GM12891 (cell line): ENCODE measurements at regions not wholly inside any gene's neighbourhood (a gene's known extent, or its start where the extent isn't known, plus 50 kb on each side); places are given as distances from the start of the nearest gene placed in this dataset.
"Not testable (repeated sequence)": the region's sequence is repeated elsewhere in the genome, so short reads cannot be mapped to it uniquely, and the experiment has no call there.

ENCODE experiments used
- POLR2A ChIP-seq: IDR thresholded peaks from 2 replicates; pipeline ENCODE4 v1.6.1; 2011; ENCODE audit warnings: low read depth, low read length, control low read depth
- POLR2AphosphoS5 ChIP-seq: IDR thresholded peaks from 2 replicates; pipeline ENCODE4 v1.6.1; 2011; ENCODE audit warnings: low read depth, low read length, control low read depth
- TAF1 ChIP-seq: IDR thresholded peaks from 2 replicates; pipeline ENCODE4 v1.6.1; 2011; ENCODE audit warnings: low read depth, low read length, control low read depth

GRCh38 chrY:17729474-17729873, 150.5 kb downstream of the CDY2B start:
- not testable (repeated sequence) for TF ChIP-seq POLR2A, POLR2AphosphoS5, TAF1
